Brain pericyte (primary cell): ENCODE measurements at regions not wholly inside any gene's neighbourhood (a gene's known extent, or its start where the extent isn't known, plus 50 kb on each side); places are given as distances from the start of the nearest gene placed in this dataset.

Experiments used
- DNase-seq: peaks from one replicate; pipeline ENCODE4 v3.0.0-alpha.2; 2012; ENCODE audit warnings: low read depth, low spot score

- no peak for DNase-seq
Observed at GRCh38 chr3:34780973-34781372, 858.4 kb upstream of the ARPP21 start.

GRCh38 chr3:34782871-34783270 is 856.5 kb upstream of the ARPP21 start:
- DNase-seq, result no peak

DNA sequence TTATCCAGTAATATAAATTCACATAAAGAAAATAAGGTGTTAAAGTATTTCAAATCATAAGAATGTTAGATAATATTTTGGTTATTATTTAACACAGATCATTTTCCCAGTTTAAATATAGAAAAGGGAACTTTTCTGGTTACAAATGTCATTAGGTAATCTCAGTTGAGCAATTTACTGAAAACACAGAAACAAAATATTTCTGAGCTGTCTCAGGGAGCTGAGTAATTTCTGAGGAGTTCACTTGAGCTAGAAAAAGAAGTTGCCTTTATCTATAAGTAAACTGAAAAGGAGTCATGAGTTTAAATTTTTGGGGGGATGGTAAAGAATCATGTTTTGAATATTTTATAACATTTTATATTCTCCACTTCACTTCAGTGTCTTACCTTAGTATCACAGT is 855.4 kb upstream of the ARPP21 start:
- DNase-seq, result no peak

DNA sequence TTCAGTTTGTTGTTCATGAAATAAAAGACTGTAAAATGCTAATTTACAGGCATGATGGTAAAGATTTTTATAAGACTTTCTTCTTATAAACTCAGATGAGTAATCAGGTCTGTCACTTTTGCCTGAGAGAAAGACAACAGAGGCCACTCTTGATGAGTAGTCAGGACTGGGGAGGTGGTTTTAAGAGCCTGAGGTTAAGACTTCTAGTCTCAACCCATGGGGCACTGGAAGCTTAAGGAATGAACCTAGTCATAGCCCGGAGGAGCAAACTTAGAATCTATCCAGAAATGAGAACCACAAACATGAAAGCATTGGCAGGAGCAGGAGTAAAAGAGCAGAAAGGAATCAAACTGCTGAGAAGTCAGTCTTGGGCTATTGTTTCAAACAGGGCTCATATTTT is 846.3 kb upstream of the ARPP21 start:
- DNase-seq, result no peak

GRCh38 chr3:34807611-34808010 is 831.7 kb upstream of the ARPP21 start:
- no peak for DNase-seq

- no peak for DNase-seq
Observed at GRCh38 chr3:34808287-34808686, 831.0 kb upstream of the ARPP21 start.

- no peak for DNase-seq
Observed at GRCh38 chr3:34828847-34829246, 810.5 kb upstream of the ARPP21 start.

DNA sequence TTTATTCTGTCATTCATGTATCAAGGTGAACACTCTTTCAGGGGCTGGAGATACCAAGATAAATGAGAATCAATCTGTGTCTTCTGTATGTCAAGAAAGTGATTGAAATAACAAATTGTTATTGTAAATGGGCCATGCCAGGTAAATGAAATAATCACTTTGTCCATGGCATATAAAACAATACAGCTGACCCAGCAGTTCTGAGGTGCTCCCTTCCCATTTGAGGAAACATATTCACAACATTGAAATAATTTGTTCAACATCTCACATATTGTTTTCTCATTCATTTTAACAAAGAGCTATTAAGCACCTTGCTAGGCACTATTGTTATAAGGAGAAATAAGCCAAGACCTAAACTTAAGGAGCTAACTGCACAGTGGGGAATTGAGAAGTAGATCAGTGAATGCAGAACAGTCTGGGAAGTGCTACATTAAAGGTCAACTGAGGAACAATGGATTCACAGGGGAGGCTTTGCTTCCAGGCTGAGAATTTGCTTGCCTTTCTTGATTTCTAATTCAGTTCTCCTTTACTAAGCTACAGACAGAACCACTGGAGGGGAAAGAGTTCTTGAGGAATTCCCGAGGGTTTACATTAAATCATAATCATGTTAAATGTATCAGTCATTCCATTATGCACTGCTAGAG is 806.3 kb upstream of the ARPP21 start:
- no peak for DNase-seq

DNA sequence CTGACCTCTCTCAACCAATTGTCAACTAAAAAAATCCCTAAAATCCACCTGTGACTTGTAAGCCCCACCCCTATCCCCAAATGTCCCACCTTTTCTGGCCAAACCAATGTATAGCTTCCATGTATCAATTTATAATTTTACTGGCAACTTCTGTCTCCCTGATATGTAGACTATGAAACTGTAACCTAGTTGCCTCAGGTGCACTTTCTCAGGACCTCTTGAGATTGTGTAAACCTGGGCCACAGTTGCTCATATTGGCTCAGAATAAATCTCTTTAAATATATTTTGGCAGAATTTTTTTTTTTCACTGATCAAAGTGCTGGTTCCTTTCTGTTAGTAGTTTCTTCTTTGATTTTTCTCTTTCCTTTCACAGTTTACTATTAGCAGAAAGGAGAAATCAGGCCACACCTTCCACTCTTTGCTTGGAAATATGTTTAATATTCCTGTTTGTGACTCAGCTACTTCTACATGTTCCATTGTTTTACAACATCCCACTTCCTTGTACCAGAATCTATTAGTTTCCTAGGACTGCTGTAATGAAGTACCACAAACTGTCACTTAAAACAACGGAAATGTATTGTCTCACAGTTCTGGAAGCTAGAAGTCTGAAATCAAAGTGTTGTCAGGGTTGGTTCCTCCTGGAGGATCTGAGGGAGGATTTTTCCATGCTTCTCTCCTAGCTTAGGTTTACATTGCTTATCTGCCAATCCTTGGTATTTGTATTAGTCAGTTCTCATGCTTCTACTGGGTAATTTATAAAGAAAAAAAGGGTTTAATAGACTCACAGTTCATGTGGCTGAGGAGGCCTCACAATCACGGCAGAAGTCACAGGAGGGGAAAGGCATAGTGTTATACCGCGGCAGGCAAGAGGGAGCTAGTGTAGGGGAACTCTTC is 801.2 kb upstream of the ARPP21 start:
- DNase-seq, result no peak

DNA sequence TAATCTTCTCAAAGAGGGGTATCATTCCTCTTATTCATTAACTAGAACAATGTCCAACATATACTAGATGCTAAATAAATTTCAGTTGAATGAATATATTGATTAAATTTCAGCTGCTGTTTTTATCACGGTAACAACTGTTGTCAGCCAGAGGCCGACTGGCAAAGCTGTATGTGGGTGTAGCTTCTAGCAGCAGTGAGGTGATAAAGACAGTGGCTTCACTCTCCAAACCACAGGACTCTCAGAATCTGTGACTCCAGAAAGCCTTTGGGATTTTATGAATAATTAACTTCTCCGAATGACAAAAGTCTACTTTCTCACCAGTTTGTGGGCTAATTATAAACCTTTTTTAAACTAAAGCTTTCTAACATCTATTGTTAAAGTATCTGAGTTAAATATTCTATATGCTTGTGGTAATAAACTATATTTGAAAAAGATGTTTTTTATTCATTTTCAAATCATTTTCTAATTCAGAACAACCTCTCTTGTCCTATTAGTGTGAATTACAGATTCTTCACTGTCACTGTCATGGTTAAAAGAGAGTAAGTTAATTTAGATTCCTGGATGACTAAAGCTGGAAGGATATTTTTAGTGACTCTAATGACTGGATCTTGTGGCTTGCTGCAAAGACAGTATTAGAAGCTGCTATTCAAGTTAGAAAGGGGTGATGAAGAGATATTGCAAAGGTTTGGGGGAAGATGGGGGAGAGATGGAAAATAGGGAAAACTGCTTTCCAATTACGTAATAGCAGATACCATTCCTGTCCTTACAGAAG is 796.4 kb upstream of the ARPP21 start:
- DNase-seq, result no peak

DNA sequence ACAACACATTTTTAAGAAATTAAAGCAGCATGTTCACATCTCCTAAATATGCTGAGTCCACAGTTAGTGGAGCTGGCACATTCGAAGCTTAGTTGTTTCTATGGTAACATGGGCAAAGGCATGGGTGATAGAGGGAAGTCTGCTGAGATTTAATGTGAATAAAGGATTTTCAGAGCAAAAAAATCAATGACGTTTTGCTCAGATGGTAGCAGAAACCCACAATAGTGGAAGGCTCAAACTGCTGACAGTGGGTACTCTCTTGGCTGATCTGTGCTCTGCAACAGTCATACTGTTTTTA is 795.1 kb upstream of the ARPP21 start:
- no peak for DNase-seq

DNA sequence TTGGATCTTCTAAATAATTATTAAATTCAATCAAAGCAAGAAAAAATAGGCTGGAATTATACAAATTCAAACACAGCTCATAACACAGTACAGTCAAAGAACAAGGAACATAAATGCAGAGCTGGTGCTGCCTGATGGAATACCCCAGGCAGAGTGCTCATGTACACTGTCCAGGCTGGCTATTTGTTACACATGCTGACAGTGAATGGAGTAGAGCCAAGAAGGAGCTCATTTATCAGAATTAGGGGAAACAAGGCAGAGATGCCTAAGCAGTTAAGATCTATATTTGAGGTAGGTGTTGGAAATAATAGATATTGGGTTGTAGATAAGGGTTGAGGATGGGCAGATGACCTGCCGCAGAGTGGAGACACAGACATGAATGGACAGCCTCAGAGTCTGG is 788.2 kb upstream of the ARPP21 start:
- DNase-seq, result no peak

DNA sequence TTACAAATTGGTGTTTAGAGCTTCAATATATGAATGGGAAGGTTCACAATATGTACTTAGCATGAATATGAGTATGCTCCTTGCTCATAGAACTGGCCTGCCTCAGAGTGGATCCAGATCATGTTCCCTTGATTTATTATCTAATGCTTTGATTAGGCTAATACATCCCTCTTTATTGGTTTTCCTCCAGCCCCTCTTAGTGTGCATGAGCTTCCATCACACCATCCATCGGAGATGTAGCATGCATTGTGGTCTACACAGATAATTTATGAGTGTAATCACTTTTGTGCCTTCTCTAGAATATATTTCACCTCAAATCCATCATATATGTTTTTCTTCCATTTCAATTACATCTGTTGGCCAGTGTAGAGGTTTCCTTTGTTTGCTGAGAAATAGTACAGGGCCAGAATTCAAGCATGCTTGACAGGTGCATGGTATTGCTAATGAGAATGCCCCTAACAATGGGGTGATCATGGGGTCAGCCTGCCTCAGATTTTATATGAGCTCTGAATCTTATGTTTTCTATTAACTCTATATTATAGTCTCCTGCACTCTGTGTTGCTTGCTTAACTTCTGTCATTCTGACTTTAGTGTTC is 786.4 kb upstream of the ARPP21 start:
- DNase-seq, result no peak

DNA sequence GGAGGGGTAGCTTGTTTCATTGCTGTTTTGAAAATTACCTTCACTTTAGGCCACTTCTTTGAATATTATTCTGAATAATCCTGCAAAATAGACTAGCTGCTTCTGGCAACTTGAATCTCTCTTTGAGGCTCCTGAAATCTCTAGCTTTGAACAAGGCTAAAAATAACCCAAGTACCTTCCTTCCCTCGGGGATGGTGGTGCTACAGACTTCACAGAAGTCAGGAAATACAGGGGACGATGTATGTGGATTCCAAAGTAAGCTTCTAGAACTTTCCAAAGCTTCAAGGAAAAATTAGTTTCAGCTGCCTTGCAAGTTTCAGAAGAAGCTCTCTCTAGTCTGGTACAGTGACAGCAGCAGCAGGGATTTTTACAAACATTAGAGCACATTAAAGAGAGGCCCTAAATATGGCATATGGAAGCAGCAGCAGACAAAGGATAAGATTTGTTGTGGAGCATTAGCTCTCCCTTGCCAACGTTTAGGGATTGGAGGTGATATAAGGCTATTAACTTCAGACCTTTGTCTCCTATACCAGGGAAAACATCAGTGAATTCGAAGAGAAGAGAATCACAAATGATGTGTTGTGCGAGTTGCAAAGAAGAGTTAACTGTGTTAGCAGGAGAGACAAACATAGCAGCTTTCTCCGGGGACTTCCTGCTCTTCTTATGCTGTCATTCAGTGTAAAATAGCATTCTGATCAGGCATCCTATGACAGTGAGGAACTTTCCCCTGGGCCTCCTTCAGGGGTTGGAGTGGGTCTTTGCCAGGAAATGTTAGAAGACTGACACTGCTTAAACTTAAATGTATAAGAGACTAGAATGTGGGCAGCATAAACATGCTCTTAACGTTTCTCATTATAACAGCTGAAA is 783.0 kb upstream of the ARPP21 start:
- no peak for DNase-seq

GRCh38 chr3:34858067-34858660 is 781.2 kb upstream of the ARPP21 start:
- DNase-seq, result no peak

- DNase-seq, result no peak
Observed at GRCh38 chr3:34859746-34860145, 779.6 kb upstream of the ARPP21 start.

DNA sequence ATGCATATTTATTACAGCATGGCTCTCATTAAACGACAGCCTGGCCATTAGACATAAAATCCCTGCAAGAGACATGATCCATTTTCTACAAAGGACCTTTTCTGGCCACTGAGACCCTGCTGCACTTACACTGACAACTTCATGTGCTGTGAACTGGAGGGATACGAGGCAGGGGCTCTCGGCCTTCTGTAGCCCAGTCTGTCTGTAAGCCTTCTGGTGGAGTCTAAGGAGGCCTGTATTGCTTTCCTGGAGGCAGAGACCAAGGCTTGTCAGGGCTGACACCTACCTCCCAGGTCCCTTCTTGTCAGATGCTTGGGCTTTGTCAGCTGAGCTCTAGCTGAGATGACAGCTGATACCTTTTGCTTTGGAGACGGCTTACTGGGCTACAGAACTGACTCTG is 776.9 kb upstream of the ARPP21 start:
- DNase-seq, result no peak

- DNase-seq, result no peak
Observed at GRCh38 chr3:34863485-34863884, 775.8 kb upstream of the ARPP21 start.

DNA sequence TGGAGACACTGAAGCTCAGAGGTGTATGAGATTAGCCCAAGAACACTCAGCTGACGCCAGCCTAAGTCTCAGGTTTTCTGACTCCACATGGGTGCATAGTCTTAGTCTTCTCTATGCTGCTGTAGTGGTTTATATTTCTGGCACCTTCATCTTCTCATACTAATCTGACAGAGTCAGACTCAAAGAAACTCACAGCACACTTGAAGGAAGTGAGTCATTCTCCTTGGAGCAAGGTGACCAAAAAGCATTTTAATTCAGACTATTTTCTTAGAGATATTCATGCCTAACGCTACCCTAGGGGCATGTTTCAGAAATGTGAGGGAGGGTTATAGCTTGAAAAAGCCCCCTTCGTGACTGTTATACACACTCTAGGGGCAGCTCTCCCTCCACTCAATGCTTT is 775.3 kb upstream of the ARPP21 start:
- DNase-seq, result no peak

GRCh38 chr3:34865346-34865745 is 774.0 kb upstream of the ARPP21 start:
- DNase-seq, result no peak

GRCh38 chr3:34868935-34869334 is 770.4 kb upstream of the ARPP21 start:
- no peak for DNase-seq
